Liver (tissue), 8 donors: ENCODE measurements at regions not wholly inside any gene's neighbourhood (a gene's known extent, or its start where the extent isn't known, plus 50 kb on each side); places are given as distances from the start of the nearest gene placed in this dataset.

Source experiments
- DNase-seq: peaks from one replicate; pipeline ENCODE4 v3.0.0-alpha.2; 2017; ENCODE audit warnings: low spot score
- H3K27ac ChIP-seq, 2 donors: one replicate each; pipeline ENCODE4 v1.7.0; 2013; ENCODE audit warnings: inconsistent platforms in 2 of 2, low read length in 2 of 2, control low read depth in 1 of 2, low read depth in 1 of 2, mild to moderate bottlenecking in 1 of 2
- H3K27me3 ChIP-seq, 4 donors: one replicate each; pipeline versions ENCODE4 v1.6.1 to v1.7.0; 2013; ENCODE audit warnings: low read length in 3 of 4, inconsistent platforms in 1 of 4, mild to moderate bottlenecking in 1 of 4, moderate library complexity in 1 of 4; ENCODE audit not compliant: control insufficient read depth in 4 of 4, insufficient read depth in 4 of 4
- H3K36me3 ChIP-seq, 4 donors: one replicate each; pipeline versions ENCODE4 v1.6.1 to v1.7.0; 2013; ENCODE audit warnings: low read length in 3 of 4, mild to moderate bottlenecking in 3 of 4, low read depth in 1 of 4, moderate library complexity in 1 of 4; ENCODE audit not compliant: control insufficient read depth in 4 of 4, insufficient read depth in 3 of 4
- H3K4me1 ChIP-seq, 4 donors: one replicate each; pipeline versions ENCODE4 v1.6.1 to v1.7.0; 2013; ENCODE audit warnings: low read length in 3 of 4, mild to moderate bottlenecking in 3 of 4, moderate library complexity in 1 of 4; ENCODE audit not compliant: control insufficient read depth in 4 of 4, insufficient read depth in 4 of 4
- H3K4me3 ChIP-seq, 3 donors: one replicate each; pipeline versions ENCODE4 v1.6.1 to v1.7.0; 2013; ENCODE audit warnings: low read length in 3 of 3, control low read depth in 1 of 3, low read depth in 1 of 3, mild to moderate bottlenecking in 1 of 3
- H3K9ac ChIP-seq, 2 donors: one replicate each; pipeline ENCODE4 v1.7.0; 2013; ENCODE audit warnings: low read length in 2 of 2, mild to moderate bottlenecking in 2 of 2, moderate library complexity in 2 of 2, control low read depth in 1 of 2, low read depth in 1 of 2
- H3K9me3 ChIP-seq, 4 donors: one replicate each; pipeline versions ENCODE4 v1.6.1 to v1.7.0; 2013; ENCODE audit warnings: low read length in 3 of 4; ENCODE audit not compliant: control insufficient read depth in 4 of 4
- ATF3 ChIP-seq: IDR thresholded peaks from 2 replicates; pipeline ENCODE4 v1.6.1; 2016; ENCODE audit warnings: antibody characterized with exemption
- CTCF ChIP-seq: fragments of 150-350 bp; IDR thresholded peaks from 2 replicates; pipeline ENCODE4 v1.5.1; 2017; ENCODE audit warnings: improper control_type of control experiment, low read depth, low read length; ENCODE audit not compliant: missing input control
- EGR1 ChIP-seq, 2 donors: IDR thresholded peaks; 2 replicates each; pipeline ENCODE4 v1.6.1; 2016 to 2018; ENCODE audit warnings: antibody characterized with exemption in 2 of 2, low read depth in 2 of 2
- FOXA1 ChIP-seq: IDR thresholded peaks from 2 replicates; pipeline ENCODE4 v1.6.1; 2016; ENCODE audit warnings: antibody characterized with exemption
- FOXA2 ChIP-seq: IDR thresholded peaks from 2 replicates; pipeline ENCODE4 v1.6.1; 2016; ENCODE audit warnings: antibody characterized with exemption
- GABPA ChIP-seq, 2 donors: IDR thresholded peaks in 1 of 2; conservative IDR thresholded peaks in 1 of 2; 2 replicates each; pipeline ENCODE4 v1.6.1; 2016; ENCODE audit warnings: antibody characterized with exemption in 2 of 2, mild to moderate bottlenecking in 1 of 2, moderate library complexity in 1 of 2
- HNF4A ChIP-seq, 2 donors: conservative IDR thresholded peaks; 2 replicates each; pipeline ENCODE4 v1.6.1; 2016; ENCODE audit warnings: antibody characterized with exemption in 2 of 2, mild to moderate bottlenecking in 2 of 2
- HNF4G ChIP-seq: IDR thresholded peaks from 2 replicates; pipeline ENCODE4 v1.6.1; 2016; ENCODE audit warnings: antibody characterized with exemption
- JUND ChIP-seq, 2 donors: IDR thresholded peaks; 2 replicates each; pipeline ENCODE4 v1.6.1; 2016; ENCODE audit warnings: antibody characterized with exemption in 2 of 2
- MAX ChIP-seq: IDR thresholded peaks from 2 replicates; pipeline ENCODE4 v1.6.1; 2016; ENCODE audit warnings: antibody characterized with exemption
- NR2F2 ChIP-seq: IDR thresholded peaks from 2 replicates; pipeline ENCODE4 v1.6.1; 2016; ENCODE audit warnings: antibody characterized with exemption
- RAD21 ChIP-seq, 2 donors: IDR thresholded peaks; 2 replicates each; pipeline ENCODE4 v1.6.1; 2016; ENCODE audit warnings: antibody characterized with exemption in 2 of 2, mild to moderate bottlenecking in 2 of 2
- RXRA ChIP-seq, 2 donors: IDR thresholded peaks; 2 replicates each; pipeline ENCODE4 v1.6.1; 2017 to 2018; ENCODE audit warnings: antibody characterized with exemption in 2 of 2, mild to moderate bottlenecking in 1 of 2
- SP1 ChIP-seq: IDR thresholded peaks from 2 replicates; pipeline ENCODE4 v1.6.1; 2018; ENCODE audit warnings: antibody characterized with exemption, mild to moderate bottlenecking
- TAF1 ChIP-seq: conservative IDR thresholded peaks from 2 replicates; pipeline ENCODE4 v1.6.1; 2016; ENCODE audit warnings: antibody characterized with exemption, mild to moderate bottlenecking
- YY1 ChIP-seq: IDR thresholded peaks from 2 replicates; pipeline ENCODE4 v1.6.1; 2016; ENCODE audit warnings: antibody characterized with exemption, mild to moderate bottlenecking
- ZBTB33 ChIP-seq: IDR thresholded peaks from 2 replicates; pipeline ENCODE4 v1.6.1; 2016; ENCODE audit warnings: antibody characterized with exemption
- WGBS: extraction: QIAGEN DNeasy Blood & Tissue Kit; methylation state at CpG from one replicate; pipeline ENCODE4 v1.1.7; 2013; 5-methylcytosine and 5-hydroxymethylcytosine counted together
- donor health status: healthy.
- donor health status: healthy.
- donor health status: healthy.
- donor health status: healthy.
- donor health status: healthy.

- TF ChIP-seq ZBTB33 (no peak), NR2F2 (no peak), JUND (IDR thresholded peaks at IDR 0.05) (no peak), HNF4G (no peak), RXRA (IDR thresholded peaks at IDR 0.05) (no peak), HNF4A (conservative IDR thresholded peaks at IDR 0.05) (no peak), YY1 (no peak), EGR1 (IDR thresholded peaks at IDR 0.05; ENCODE audit: low read depth in 2 of 2) (no peak), ATF3 (no peak), MAX (no peak), RAD21 (IDR thresholded peaks at IDR 0.05) (no peak), FOXA1 (no peak), SP1 (no peak), TAF1 (no peak)
These were observed 147.1 kb upstream of the ATP1B1 start (continued) for GRCh38 chr1:168959382-168959781.

- TF ChIP-seq SP1 (no peak), HNF4G (no peak), HNF4A (conservative IDR thresholded peaks at IDR 0.05) (no peak), FOXA1 (no peak)
- H3K27ac ChIP-seq = no peak overlapping the region
- H3K9ac ChIP-seq = no peak overlapping the region
- H3K27me3 ChIP-seq = no peaks in the 10 kb centered on the region
- H3K4me3 ChIP-seq = no peak overlapping the region
- H3K36me3 ChIP-seq = no peaks in the 10 kb centered on the region
- 86% methylated on average over 1 of the region's 1 CpG for WGBS
- no peak for DNase-seq
- H3K9me3 ChIP-seq = no peaks in the 10 kb centered on the region
- no peaks in the 10 kb centered on the region for H3K4me1 ChIP-seq
These were observed 146.4 kb upstream of the ATP1B1 start for GRCh38 chr1:168960114-168960513.

- DNase-seq = no peak
- Histone ChIP-seq H3K27ac (no peak overlapping the region), H3K9ac (no peak overlapping the region), H3K36me3 (no peaks in the 10 kb centered on the region), H3K9me3 (no peaks in the 10 kb centered on the region), H3K4me1 (no peaks in the 10 kb centered on the region), H3K27me3 (no peaks in the 10 kb centered on the region), H3K4me3 (no peak overlapping the region)
- TF ChIP-seq NR2F2 (no peak), ATF3 (no peak), GABPA (IDR thresholded peaks at IDR 0.05 in 1 of 2, conservative IDR thresholded peaks at IDR 0.05 in 1 of 2) (no peak), RXRA (IDR thresholded peaks at IDR 0.05) (no peak), SP1 (no peak), RAD21 (IDR thresholded peaks at IDR 0.05) (no peak), FOXA2 (no peak)
- WGBS = 77% methylated on average over 1 of the region's 1 CpG
These were observed 145.9 kb upstream of the ATP1B1 start for GRCh38 chr1:168960595-168960994.

- H3K9ac ChIP-seq = no peak overlapping the region
- H3K27me3 ChIP-seq = no peaks in the 10 kb centered on the region
- no peaks in the 10 kb centered on the region for H3K4me1 ChIP-seq
- DNase-seq = no peak
- no peaks in the 10 kb centered on the region for H3K9me3 ChIP-seq
- WGBS = 84% methylated on average over 2 of the region's 2 CpGs
- TF ChIP-seq FOXA1 (no peak), JUND (IDR thresholded peaks at IDR 0.05) (no peak), TAF1 (no peak), RXRA (IDR thresholded peaks at IDR 0.05) (no peak), NR2F2 (no peak), CTCF (no peak), YY1 (no peak), MAX (no peak), SP1 (no peak), GABPA (IDR thresholded peaks at IDR 0.05 in 1 of 2, conservative IDR thresholded peaks at IDR 0.05 in 1 of 2) (no peak)
- H3K4me3 ChIP-seq = no peak overlapping the region
- H3K27ac ChIP-seq = no peak overlapping the region
- H3K36me3 ChIP-seq = no peaks in the 10 kb centered on the region
These were observed 142.9 kb upstream of the ATP1B1 start for GRCh38 chr1:168963601-168964000.
